GM12878 (cell line): ENCODE measurements at regions not wholly inside any gene's neighbourhood (a gene's known extent, or its start where the extent isn't known, plus 50 kb on each side); places are given as distances from the start of the nearest gene placed in this dataset.

Experiments
- ATAC-seq: fragments of 200-7000 bp; cut with Tn5 transposase; 3 replicates; pipeline ENCODE4 v1.9.1; 2020; ENCODE audit warnings: mild to moderate bottlenecking, moderate library complexity
- BruUV-seq: library from RNA; stranded (reverse); fragments of 400-500 nt; replicated peaks from 2 replicates; lab custom pipeline; 2021; lab: Mats Ljungman, UMichigan
- CTCF ChIA-PET: fragments of 300-600 bp; sonication (Branson Sonifier 250); formaldehyde crosslinking; extraction: SDS; loops from one replicate; lab custom pipeline; 2021; ENCODE audit warnings: inconsistent platforms; lab: Yijun Ruan, JAX
- POLR2A ChIA-PET: fragments of 350-600 bp; formaldehyde crosslinking; extraction: SDS; loops from one replicate; lab custom pipeline; 2021; ENCODE audit warnings: inconsistent platforms; lab: Charles Lee
- RAD21 ChIA-PET: fragments of 300-600 bp; sonication (Branson Sonifier 250); formaldehyde crosslinking; loops from one replicate; lab custom pipeline; 2023; ENCODE audit warnings: antibody characterized with exemption; ENCODE audit not compliant: unreplicated experiment; lab: Charles Lee
- SMC1A ChIA-PET: fragments of 300-600 bp; sonication (Branson Sonifier 250); formaldehyde crosslinking; loops from one replicate; lab custom pipeline; 2023; ENCODE audit not compliant: unreplicated experiment, uncharacterized antibody; lab: Charles Lee
- DNase-seq: peaks from one replicate; pipeline ENCODE4 v3.0.0-alpha.2; 2011; ENCODE audit warnings: low read depth, low spot score
- FAIRE-seq: peaks from 3 replicates; lab custom pipeline; 2011; peaks lifted over from hg19 to GRCh38; lab: Jason Lieb, UNC
- H2AFZ ChIP-seq: 2 replicates; pipeline ENCODE4 v1.6.0; 2011; ENCODE audit warnings: low read depth, low read length, control low read depth; ENCODE audit not compliant: control insufficient read depth
- H3K27ac ChIP-seq: 2 replicates; pipeline ENCODE4 v1.5.1; 2011; ENCODE audit warnings: control low read depth; ENCODE audit not compliant: control insufficient read depth, insufficient read depth
- H3K27me3 ChIP-seq, 2 experiments: replicated peaks in 1 of 2; 2 replicates each; pipeline versions ENCODE4 v1.6.0 to v1.6.1; 2011; ENCODE audit warnings: low read length in 1 of 2; ENCODE audit not compliant: control insufficient read depth in 2 of 2, insufficient read depth in 2 of 2
- H3K36me3 ChIP-seq, 2 experiments: 2 replicates each; pipeline ENCODE4 v1.5.1; 2011; ENCODE audit warnings: low read length in 1 of 2; ENCODE audit not compliant: control insufficient read depth in 2 of 2, insufficient read depth in 2 of 2
- H3K4me1 ChIP-seq: 2 replicates; pipeline ENCODE4 v1.6.1; 2011; ENCODE audit warnings: mild to moderate bottlenecking, low read length, moderate library complexity, mixed read lengths; ENCODE audit not compliant: control insufficient read depth, insufficient read depth
- H3K4me2 ChIP-seq: 2 replicates; pipeline ENCODE4 v1.6.0; 2011; ENCODE audit warnings: control low read depth; ENCODE audit not compliant: control insufficient read depth, insufficient read depth
- H3K4me3 ChIP-seq: fragments of 200-600 bp; sonication (generic); 2 replicates; pipeline ENCODE4 v1.5.1; 2016
- H3K79me2 ChIP-seq: 2 replicates; pipeline ENCODE4 v1.6.0; 2011; ENCODE audit warnings: low read length; ENCODE audit not compliant: control insufficient read depth, insufficient read depth
- H3K9ac ChIP-seq: 2 replicates; pipeline ENCODE4 v1.8.0; 2011; ENCODE audit warnings: low read length, control low read depth, mixed read lengths; ENCODE audit not compliant: control insufficient read depth, insufficient read depth
- H3K9me3 ChIP-seq: replicated peaks from 3 replicates; pipeline ENCODE4 v1.5.1; 2011; ENCODE audit warnings: mild to moderate bottlenecking, low read length; ENCODE audit not compliant: control insufficient read depth, insufficient read depth
- H4K20me1 ChIP-seq: 2 replicates; pipeline ENCODE4 v1.6.0; 2011; ENCODE audit not compliant: control insufficient read depth, insufficient read depth
- ASH2L ChIP-seq: fragments of 300-600, 200-600 bp; sonication (generic); IDR thresholded peaks from 2 replicates; pipeline ENCODE4 v1.6.1; 2017; ENCODE audit warnings: low read depth, mild to moderate bottlenecking, borderline replicate concordance
- CREB1 ChIP-seq: IDR thresholded peaks from 2 replicates; pipeline ENCODE4 v1.6.1; 2012; ENCODE audit warnings: low read depth, mild to moderate bottlenecking, inconsistent platforms
- CTCF ChIP-seq, 3 experiments: IDR thresholded peaks in 2 of 3; conservative IDR thresholded peaks in 1 of 3; 2 replicates each; pipeline ENCODE4 v1.5.1; 2011; ENCODE audit warnings: low read depth in 3 of 3, low read length in 3 of 3, mild to moderate bottlenecking in 3 of 3, control low read depth in 2 of 3, moderate library complexity in 2 of 3, inconsistent platforms in 1 of 3, mixed read lengths in 1 of 3; ENCODE audit not compliant: control insufficient read depth in 2 of 3, insufficient read depth in 1 of 3; ENCODE audit errors: extremely low read depth in 1 of 3
- EP300 ChIP-seq, 2 experiments: fragments of 150-350 bp in 1 of 2; IDR thresholded peaks; 2 replicates each; pipeline ENCODE4 v1.6.1; 2011 to 2012; ENCODE audit warnings: low read depth in 2 of 2, low read length in 2 of 2, borderline replicate concordance in 1 of 2, improper control_type of control experiment in 1 of 2, inconsistent platforms in 1 of 2; ENCODE audit not compliant: control insufficient read depth in 1 of 2
- GATAD2B ChIP-seq: fragments of 450-650 bp; conservative IDR thresholded peaks from 2 replicates; pipeline ENCODE4 v1.6.1; 2017; ENCODE audit warnings: low read depth, mild to moderate bottlenecking, moderate library complexity
- IRF5 ChIP-seq: fragments of 450-650 bp; IDR thresholded peaks from 2 replicates; pipeline ENCODE4 v1.6.1; 2017; ENCODE audit warnings: borderline replicate concordance
- MTA2 ChIP-seq: fragments of 450-650 bp; IDR thresholded peaks from 2 replicates; pipeline ENCODE4 v1.6.1; 2016; ENCODE audit warnings: low read depth, mild to moderate bottlenecking, moderate library complexity
- PML ChIP-seq: IDR thresholded peaks from 2 replicates; pipeline ENCODE4 v1.6.1; 2012; ENCODE audit warnings: low read length, inconsistent platforms
- SIN3A ChIP-seq: IDR thresholded peaks from 2 replicates; pipeline ENCODE4 v1.6.1; 2012; ENCODE audit warnings: low read depth, low read length, improper control_type of control experiment
- SMAD5 ChIP-seq: IDR thresholded peaks from 2 replicates; pipeline ENCODE4 v1.6.1; 2016; ENCODE audit warnings: antibody characterized with exemption, low read depth
- SMC3 ChIP-seq: IDR thresholded peaks from 2 replicates; pipeline ENCODE4 v1.6.1; 2011; ENCODE audit warnings: low read length, improper control_type of control experiment, borderline replicate concordance
- SREBF1 ChIP-seq: IDR thresholded peaks from 2 replicates; pipeline ENCODE4 v1.6.1; 2012; ENCODE audit warnings: mild to moderate bottlenecking, low read length
- TAF1 ChIP-seq: IDR thresholded peaks from 2 replicates; pipeline ENCODE4 v1.6.1; 2011; ENCODE audit warnings: mild to moderate bottlenecking, low read depth, low read length, borderline replicate concordance
- ZSCAN29 ChIP-seq: fragments of 450-650 bp; IDR thresholded peaks from 2 replicates; pipeline ENCODE4 v1.6.1; 2017; ENCODE audit warnings: mild to moderate bottlenecking, moderate library complexity
- ZZZ3 ChIP-seq: IDR thresholded peaks from 2 replicates; pipeline ENCODE4 v1.6.1; 2011; ENCODE audit warnings: low read depth; ENCODE audit not compliant: control insufficient read depth, insufficient read length
- WGBS: methylation state at CpG from one replicate; pipeline ENCODE4 v1.1.6; 2016; ENCODE audit warnings: low lambda C conversion rate; ENCODE audit not compliant: insufficient replicate concordance, insufficient coverage; ENCODE audit errors: missing lambda C conversion rate; 5-methylcytosine and 5-hydroxymethylcytosine counted together
- in situ Hi-C: fragments of 300-500 bp; cut with MboI; formaldehyde crosslinking; loops from 9 replicates; pipeline ENCODE4 v1.14.3; 2018; ENCODE audit warnings: mixed read lengths
- intact Hi-C: fragments of 100-400 bp; cut with micrococcal nuclease; formaldehyde crosslinking; loops from one replicate; pipeline ENCODE4 v1.14.2; 2022; ENCODE audit not compliant: unreplicated experiment
- TF ChIP-seq, protein P1 (sequence below): fragments of 450-650 bp; IDR thresholded peaks from 2 replicates; pipeline ENCODE4 v1.6.1; 2014; ENCODE audit warnings: mild to moderate bottlenecking
- TF ChIP-seq, protein P2 (sequence below): fragments of 450-650 bp; IDR thresholded peaks from 2 replicates; pipeline ENCODE4 v1.6.1; 2016; ENCODE audit warnings: mild to moderate bottlenecking

DNA sequence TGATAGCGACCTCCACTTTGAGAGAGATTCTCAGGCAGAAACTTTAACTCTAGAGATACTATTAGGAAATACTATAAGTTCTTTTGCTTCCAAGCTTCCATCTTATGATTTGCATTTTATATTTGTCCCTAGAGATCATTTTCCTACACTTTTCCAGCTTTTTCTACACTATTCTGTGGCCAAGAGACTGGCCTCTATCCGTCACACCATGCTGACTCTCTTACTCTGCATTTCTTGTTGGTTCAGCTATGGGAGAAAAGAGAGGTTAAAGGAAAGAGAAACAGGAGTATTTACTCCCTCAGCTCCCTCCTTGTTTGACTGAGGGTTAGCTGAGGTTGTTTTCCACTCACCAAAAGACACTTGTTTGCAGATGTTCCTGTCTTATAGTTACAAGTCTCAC, 665.6 kb upstream of the CXADR start (continued):
- no peak for TF ChIP-seq ZZZ3
- TF ChIP-seq SMAD5, result no peak
- no peak for TF ChIP-seq MTA2
- TF ChIP-seq SIN3A, result no peak
- no peak for TF ChIP-seq PML
- no peak for TF ChIP-seq CREB1
- no peak for TF ChIP-seq CTCF (IDR thresholded peaks at IDR 0.05 in 2 of 3, conservative IDR thresholded peaks at IDR 0.05 in 1 of 3; ENCODE audit: control insufficient read depth in 2 of 3, extremely low read depth in 1 of 3, insufficient read depth in 1 of 3, low read depth in 3 of 3, low read length in 3 of 3)
- TF ChIP-seq, all 136 proteins: peak for 0

GRCh38 chr21:16851054-16851453, 661.8 kb upstream of the CXADR start:
- FAIRE-seq, result no peak
- in situ Hi-C loops (no loop called here), intact Hi-C loops (no loop called here)
- no peak overlapping the region for H3K4me2 ChIP-seq
- RAD21 ChIA-PET, result no interaction called here
- no peaks in the 10 kb centered on the region for H3K36me3 ChIP-seq
- H2AFZ ChIP-seq, result no peak overlapping the region
- no peak for DNase-seq
- SMC1A ChIA-PET, result no interaction called here
- POLR2A ChIA-PET, result no interaction called here
- no peaks in the 10 kb centered on the region for H3K79me2 ChIP-seq
- no peak overlapping the region for H3K9ac ChIP-seq
- ATAC-seq, result no peak
- BruUV-seq, result no TSS peak
- no peaks in the 10 kb centered on the region for H3K27me3 ChIP-seq
- H4K20me1 ChIP-seq, result no peaks in the 10 kb centered on the region
- no peak overlapping the region for H3K4me3 ChIP-seq
- no peaks in the 10 kb centered on the region for H3K9me3 ChIP-seq
- no peak overlapping the region for H3K27ac ChIP-seq
- no peaks in the 10 kb centered on the region for H3K4me1 ChIP-seq
- CTCF ChIA-PET, result no interaction called here
- 38% methylated on average over 2 of the region's 2 CpGs for WGBS
- no peak for TF ChIP-seq GATAD2B
- TF ChIP-seq ZSCAN29, result no peak
- no peak for TF ChIP-seq SREBF1
- no peak for TF ChIP-seq EP300 (IDR thresholded peaks at IDR 0.05; ENCODE audit: borderline replicate concordance in 1 of 2, control insufficient read depth in 1 of 2, low read depth in 2 of 2, low read length in 2 of 2)
- no peak for TF ChIP-seq TAF1
- no peak for TF ChIP-seq SMC3
- no peak for TF ChIP-seq IRF5
- TF ChIP-seq, protein P1, sequence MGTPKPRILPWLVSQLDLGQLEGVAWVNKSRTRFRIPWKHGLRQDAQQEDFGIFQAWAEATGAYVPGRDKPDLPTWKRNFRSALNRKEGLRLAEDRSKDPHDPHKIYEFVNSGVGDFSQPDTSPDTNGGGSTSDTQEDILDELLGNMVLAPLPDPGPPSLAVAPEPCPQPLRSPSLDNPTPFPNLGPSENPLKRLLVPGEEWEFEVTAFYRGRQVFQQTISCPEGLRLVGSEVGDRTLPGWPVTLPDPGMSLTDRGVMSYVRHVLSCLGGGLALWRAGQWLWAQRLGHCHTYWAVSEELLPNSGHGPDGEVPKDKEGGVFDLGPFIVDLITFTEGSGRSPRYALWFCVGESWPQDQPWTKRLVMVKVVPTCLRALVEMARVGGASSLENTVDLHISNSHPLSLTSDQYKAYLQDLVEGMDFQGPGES, result no peak
- no peak for TF ChIP-seq ASH2L
- TF ChIP-seq, protein P2, sequence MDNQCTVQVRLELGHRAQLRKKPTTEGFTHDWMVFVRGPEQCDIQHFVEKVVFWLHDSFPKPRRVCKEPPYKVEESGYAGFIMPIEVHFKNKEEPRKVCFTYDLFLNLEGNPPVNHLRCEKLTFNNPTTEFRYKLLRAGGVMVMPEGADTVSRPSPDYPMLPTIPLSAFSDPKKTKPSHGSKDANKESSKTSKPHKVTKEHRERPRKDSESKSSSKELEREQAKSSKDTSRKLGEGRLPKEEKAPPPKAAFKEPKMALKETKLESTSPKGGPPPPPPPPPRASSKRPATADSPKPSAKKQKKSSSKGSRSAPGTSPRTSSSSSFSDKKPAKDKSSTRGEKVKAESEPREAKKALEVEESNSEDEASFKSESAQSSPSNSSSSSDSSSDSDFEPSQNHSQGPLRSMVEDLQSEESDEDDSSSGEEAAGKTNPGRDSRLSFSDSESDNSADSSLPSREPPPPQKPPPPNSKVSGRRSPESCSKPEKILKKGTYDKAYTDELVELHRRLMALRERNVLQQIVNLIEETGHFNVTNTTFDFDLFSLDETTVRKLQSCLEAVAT, result no peak
